ENCODE measurements at regions not wholly inside any gene's neighbourhood (a gene's known extent, or its start where the extent isn't known, plus 50 kb on each side); places are given as distances from the start of the nearest gene placed in this dataset.

DNA sequence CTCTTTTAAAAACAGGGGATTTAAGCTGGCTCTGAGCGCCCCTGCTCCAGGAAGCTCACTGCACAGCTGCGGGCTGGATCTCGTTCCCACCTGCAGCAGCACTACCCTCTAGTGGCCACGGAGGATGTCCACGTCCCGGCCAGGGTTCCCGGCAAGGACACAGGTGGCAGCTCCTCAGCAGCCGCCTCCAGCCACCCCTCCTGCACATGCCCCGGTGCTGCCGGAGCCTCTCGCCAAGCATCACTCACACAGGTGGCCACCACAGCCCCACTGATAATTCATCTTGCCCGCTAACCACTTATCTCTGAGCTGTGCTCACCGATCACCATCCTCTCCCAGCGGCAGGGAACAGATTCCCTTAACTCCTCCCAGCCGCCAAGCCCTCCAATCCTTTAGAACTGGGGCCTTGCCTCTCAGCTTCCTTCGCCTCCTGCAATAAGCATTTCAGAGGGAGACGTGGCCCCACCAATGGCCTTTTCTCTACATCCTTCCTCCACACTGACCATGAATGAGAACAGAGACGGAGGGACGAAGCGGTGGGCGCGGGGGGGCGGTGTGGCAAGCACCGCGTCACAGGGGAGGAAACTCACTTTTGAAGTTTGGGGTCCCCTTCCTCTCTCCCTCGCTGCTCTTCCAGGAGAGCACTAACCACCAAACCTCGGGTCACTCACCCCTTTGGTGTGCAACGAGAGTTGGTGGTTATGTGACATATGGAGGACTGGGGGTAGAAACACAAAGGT lies 222.1 kb downstream of the RBFOX3 start:
- Histone ChIP-seq H3K79me2 (ENCODE audit: control insufficient read depth, insufficient read depth, low read length) (no peaks in the 10 kb centered on the region), H3K4me2 (ENCODE audit: insufficient read depth, low read length) (no peak overlapping the region), H3K9me3 (replicated peaks; ENCODE audit: control insufficient read depth, insufficient read depth, low read length) (no peaks in the 10 kb centered on the region), H4K20me1 (replicated peaks; ENCODE audit: control insufficient read depth, extremely low read depth, insufficient read depth, low read length) (no peaks in the 10 kb centered on the region), H3K9ac (replicated peaks; ENCODE audit: extremely low read depth, insufficient read depth, low read length) (no peak overlapping the region), H3K9me1 (replicated peaks; ENCODE audit: control insufficient read depth, extremely low read depth, insufficient read depth, low read length) (no peaks in the 10 kb centered on the region), H3K27me3 (ENCODE audit: control insufficient read depth in 2 of 2, insufficient read depth in 2 of 2, low read length in 2 of 2) (no peaks in the 10 kb centered on the region), H3K4me3 (replicated peaks in 1 of 3; ENCODE audit: insufficient read depth in 1 of 3, low read depth in 1 of 3, low read length in 3 of 3) (no peak overlapping the region), H3K36me3 (ENCODE audit: control insufficient read depth in 2 of 2, extremely low read depth in 1 of 2, insufficient read depth in 2 of 2, low read length in 2 of 2) (no peaks in the 10 kb centered on the region), H2AFZ (ENCODE audit: low read depth, low read length) (no peak overlapping the region), H3K27ac (ENCODE audit: insufficient read depth, low read depth, low read length) (no peak overlapping the region), H3K4me1 (ENCODE audit: control insufficient read depth, extremely low read depth, insufficient read depth, low read length) (no peaks in the 10 kb centered on the region)
- BruUV-seq (replicated peaks): no TSS peak
- ChIA-PET CTCF (interaction anchor here (0.7 to 13.5 kb wide), 16 partner anchors 9 to 362 kb away, joined by 3 to 428 read pairs (median 4); no protein-coding TSS in a partner anchor), POLR2A (no interaction called here)
- FAIRE-seq (no peak), DNase-seq (ENCODE audit: low read depth, low spot score) (peak; percentile 33)
- dilution Hi-C loops (cut with MboI; ENCODE audit: extremely low pct_ligation_motif_present, low sequenced_read_pairs): no loop called here
- TF ChIP-seq MYC (IDR thresholded peaks at IDR 0.05; ENCODE audit: low read depth, low read length) (no peak), JUN (IDR thresholded peaks at IDR 0.05; ENCODE audit: borderline replicate concordance, insufficient read depth, insufficient read length, low read depth) (no peak)
- TF ChIP-seq, protein P1, sequence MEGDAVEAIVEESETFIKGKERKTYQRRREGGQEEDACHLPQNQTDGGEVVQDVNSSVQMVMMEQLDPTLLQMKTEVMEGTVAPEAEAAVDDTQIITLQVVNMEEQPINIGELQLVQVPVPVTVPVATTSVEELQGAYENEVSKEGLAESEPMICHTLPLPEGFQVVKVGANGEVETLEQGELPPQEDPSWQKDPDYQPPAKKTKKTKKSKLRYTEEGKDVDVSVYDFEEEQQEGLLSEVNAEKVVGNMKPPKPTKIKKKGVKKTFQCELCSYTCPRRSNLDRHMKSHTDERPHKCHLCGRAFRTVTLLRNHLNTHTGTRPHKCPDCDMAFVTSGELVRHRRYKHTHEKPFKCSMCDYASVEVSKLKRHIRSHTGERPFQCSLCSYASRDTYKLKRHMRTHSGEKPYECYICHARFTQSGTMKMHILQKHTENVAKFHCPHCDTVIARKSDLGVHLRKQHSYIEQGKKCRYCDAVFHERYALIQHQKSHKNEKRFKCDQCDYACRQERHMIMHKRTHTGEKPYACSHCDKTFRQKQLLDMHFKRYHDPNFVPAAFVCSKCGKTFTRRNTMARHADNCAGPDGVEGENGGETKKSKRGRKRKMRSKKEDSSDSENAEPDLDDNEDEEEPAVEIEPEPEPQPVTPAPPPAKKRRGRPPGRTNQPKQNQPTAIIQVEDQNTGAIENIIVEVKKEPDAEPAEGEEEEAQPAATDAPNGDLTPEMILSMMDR (IDR thresholded peaks at IDR 0.05; ENCODE audit: extremely low read depth in 1 of 2, insufficient read depth in 1 of 2, low read depth in 1 of 2, low read length in 2 of 2): peak; percentile 49 to 79
- TF ChIP-seq, protein P2, sequence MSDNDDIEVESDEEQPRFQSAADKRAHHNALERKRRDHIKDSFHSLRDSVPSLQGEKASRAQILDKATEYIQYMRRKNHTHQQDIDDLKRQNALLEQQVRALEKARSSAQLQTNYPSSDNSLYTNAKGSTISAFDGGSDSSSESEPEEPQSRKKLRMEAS (IDR thresholded peaks at IDR 0.05; ENCODE audit: insufficient read depth, insufficient read length): no peak
- intact Hi-C loops (cut with micrococcal nuclease): loop anchor here (1.0 kb wide), 2 partner anchors 301 to 323 kb away; no protein-coding TSS in a partner anchor
